VCaP (cell line): ENCODE measurements at regions not wholly inside any gene's neighbourhood (a gene's known extent, or its start where the extent isn't known, plus 50 kb on each side); places are given as distances from the start of the nearest gene placed in this dataset.
"Not testable (repeated sequence)": the region's sequence is repeated elsewhere in the genome, so short reads cannot be mapped to it uniquely, and the experiment has no call there.

Source experiments
- H3K27ac ChIP-seq: fragments of 450-650 bp; 2 replicates; pipeline ENCODE4 v1.5.1; 2017
- CTCF ChIP-seq: fragments of 450-650 bp; conservative IDR thresholded peaks from 2 replicates; pipeline ENCODE4 v1.5.1; 2017; ENCODE audit warnings: mild to moderate bottlenecking, moderate library complexity

DNA sequence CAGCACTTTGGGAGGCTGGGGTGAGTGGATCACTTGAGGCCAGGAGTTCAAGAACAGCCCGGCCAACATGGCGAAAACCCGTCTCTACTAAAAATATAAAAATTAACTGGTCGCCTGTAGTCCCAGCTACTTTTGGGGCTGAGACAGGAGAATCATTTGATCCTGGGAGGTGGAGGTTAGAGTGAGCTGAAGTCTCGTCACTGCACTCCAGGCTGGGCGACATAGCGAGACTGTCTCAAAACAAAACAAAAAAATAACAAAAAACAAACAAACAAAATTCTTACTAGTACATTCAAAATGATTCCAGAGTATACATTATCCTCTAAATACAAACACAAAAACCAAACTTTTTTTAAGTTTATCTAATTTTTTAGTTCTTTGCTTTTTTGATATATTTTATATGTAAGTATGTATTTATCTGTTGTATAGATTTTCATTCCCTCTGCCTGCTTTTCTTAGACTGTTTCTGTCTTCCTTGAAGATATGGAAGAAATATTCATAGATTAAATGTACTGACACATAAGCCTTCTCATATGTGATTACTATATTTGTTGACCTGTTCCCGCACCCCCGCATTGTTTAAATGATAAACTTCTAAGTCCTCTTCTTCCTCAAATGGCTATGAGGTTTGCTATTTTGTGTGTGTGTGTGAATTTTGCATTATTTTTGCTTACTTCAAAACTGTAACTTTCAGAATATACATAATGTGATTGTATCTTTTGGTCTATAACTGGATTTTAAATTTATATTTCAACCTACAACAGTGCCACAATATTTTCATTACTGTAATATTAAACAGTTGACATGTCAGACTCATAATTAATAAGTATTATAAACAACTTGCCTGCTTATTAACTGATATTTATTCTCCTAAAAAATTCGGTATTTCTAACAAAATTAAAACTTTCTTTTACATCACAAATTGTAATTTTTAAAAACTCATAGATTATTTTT, 1674.1 kb upstream of the B3GALT2 start:
- H3K27ac ChIP-seq: no peak overlapping the region
- TF ChIP-seq CTCF: no peak

GRCh38 chr1:194859481-194860154, 1673.2 kb upstream of the B3GALT2 start:
- H3K27ac ChIP-seq: not testable (repeated sequence)

- not testable (repeated sequence) for H3K27ac ChIP-seq
Observed at GRCh38 chr1:194858811-194859480, 1672.5 kb upstream of the B3GALT2 start.

DNA sequence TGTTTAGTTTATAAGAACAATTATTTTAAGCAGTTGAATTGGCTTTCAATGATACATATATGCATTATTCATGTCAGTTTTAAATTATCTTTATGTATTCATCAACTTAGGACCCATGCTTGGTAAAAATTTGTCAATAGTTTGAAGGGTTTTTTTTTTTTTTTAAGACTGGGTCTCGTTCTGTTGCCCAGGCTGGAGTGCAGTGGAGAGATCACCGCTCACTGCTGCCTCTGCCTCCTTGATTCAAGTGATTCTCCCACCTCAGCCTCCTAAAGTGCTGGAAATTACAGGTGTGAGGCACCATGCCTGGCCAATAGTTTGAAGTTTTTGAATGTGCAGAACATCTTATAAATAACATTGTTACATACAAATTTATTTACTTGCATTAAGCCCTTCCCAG, 1671.0 kb upstream of the B3GALT2 start:
- H3K27ac ChIP-seq: no peak overlapping the region
- TF ChIP-seq CTCF: no peak

- no peak for TF ChIP-seq CTCF
- H3K27ac ChIP-seq: no peak overlapping the region
Observed at GRCh38 chr1:194848846-194849245, 1662.4 kb upstream of the B3GALT2 start.

- no peak overlapping the region for H3K27ac ChIP-seq
- TF ChIP-seq CTCF: no peak
Observed at GRCh38 chr1:194846488-194846887, 1660.1 kb upstream of the B3GALT2 start.

DNA sequence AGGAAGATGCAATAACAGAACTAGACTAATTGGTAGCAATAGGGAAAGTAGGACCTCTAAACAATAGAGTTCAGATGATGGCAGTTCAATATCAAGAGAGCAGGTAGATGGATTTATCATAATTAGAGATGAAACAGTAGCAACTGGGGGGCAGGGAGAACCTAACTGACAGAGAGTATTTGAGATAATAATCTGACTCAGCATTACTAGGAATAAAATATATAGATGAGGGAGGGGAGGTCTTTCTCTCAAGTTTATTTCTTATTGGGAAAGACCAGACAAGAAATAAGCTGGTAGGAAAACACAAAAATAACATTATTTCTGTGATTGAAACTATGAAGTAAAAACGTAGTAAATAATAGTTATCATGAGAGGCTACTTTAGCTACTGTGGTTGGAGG, 1656.7 kb upstream of the B3GALT2 start:
- no peak for TF ChIP-seq CTCF
- H3K27ac ChIP-seq: no peak overlapping the region

GRCh38 chr1:194833111-194833510, 1646.7 kb upstream of the B3GALT2 start:
- no peak overlapping the region for H3K27ac ChIP-seq

GRCh38 chr1:194831595-194831994, 1645.2 kb upstream of the B3GALT2 start:
- H3K27ac ChIP-seq: not testable (repeated sequence)

More at GRCh38 chr1:194833111-194833510, 1646.7 kb upstream of the B3GALT2 start:
- TF ChIP-seq CTCF: no peak
